T follicular helper cell (primary cell): ENCODE measurements at regions not wholly inside any gene's neighbourhood (a gene's known extent, or its start where the extent isn't known, plus 50 kb on each side); places are given as distances from the start of the nearest gene placed in this dataset.
A peak's percentile ranks its signal among the peaks of the same experiment; 100 is the strongest.

Experiments
- DNase-seq: peaks from one replicate; pipeline ENCODE4 v3.0.0-alpha.2; 2020; ENCODE audit warnings: low read depth

- no peak for DNase-seq
Measured at GRCh38 chr3:72460205-72461174, 387.8 kb downstream of the SHQ1 start.

- no peak for DNase-seq
Measured at GRCh38 chr3:72459588-72459987, 388.7 kb downstream of the SHQ1 start.

GRCh38 chr3:72458375-72458774 is 389.9 kb downstream of the SHQ1 start:
- no peak for DNase-seq

GRCh38 chr3:72454441-72454840 is 393.8 kb downstream of the SHQ1 start:
- no peak for DNase-seq

GRCh38 chr3:72453706-72454105 is 394.5 kb downstream of the SHQ1 start:
- DNase-seq, result no peak

DNA sequence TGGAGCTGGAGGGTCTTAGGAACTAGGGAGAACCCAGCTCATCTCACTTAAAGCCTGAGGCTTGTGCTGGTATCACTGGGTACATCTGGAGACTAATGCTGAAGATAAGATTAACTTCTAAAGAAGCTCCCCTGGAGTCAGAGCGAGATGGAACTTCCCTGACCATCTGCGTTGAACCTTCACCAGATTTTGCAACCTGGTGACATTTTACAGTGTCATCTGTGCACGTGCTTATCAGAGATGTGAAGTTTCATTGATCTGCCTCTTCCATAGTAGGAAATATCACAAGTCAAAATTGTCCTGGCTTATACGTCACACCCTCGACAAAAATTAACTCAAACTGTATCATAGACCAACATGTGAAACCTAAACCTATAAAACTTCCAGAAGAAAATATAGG is 395.5 kb downstream of the SHQ1 start:
- DNase-seq, result no peak

- no peak for DNase-seq
Measured at GRCh38 chr3:72451841-72452240, 396.4 kb downstream of the SHQ1 start.

DNA sequence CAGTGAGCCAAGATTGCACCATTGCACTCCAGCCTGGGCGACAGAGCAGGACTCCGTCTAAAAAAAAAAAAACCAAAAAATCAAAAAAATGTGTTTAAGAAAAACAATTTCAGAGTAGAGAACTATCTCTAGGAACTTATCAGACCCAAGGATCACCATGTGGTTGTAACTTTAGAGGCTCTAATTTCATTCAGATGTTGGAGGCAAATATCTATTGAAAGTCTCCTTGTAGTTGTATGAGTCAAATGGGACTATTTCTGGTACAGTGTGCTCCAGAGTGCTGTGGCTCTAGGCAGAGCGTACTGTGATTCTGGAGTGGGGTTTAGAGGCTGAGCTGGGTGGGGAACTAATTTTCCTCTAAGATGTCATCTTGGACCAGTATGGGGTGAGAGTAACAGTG is 398.7 kb downstream of the SHQ1 start:
- DNase-seq, result no peak

GRCh38 chr3:72448858-72449257 is 399.4 kb downstream of the SHQ1 start:
- DNase-seq, result no peak

DNA sequence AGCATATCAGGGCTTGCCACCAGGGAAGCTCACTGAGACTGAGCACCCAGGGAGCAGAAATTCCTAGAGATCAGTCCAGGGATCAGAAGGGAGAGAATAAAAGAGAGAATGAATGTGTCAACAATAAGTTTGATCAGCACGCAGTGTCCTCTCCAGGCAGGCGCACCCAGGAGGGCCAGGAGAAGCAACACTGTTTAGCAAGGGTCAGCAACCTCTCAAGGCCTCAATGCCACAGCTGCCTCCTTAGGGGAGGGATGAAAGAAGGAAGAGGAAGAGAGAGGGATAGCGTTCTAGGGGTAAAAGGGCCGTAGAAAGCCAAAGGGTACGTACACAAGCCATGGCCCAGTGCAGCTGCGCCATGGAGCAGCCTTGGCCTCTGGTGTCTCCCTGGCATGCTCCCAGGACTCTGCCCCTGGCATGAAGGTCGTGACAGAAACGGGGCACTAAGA is 399.8 kb downstream of the SHQ1 start:
- DNase-seq, result no peak

DNA sequence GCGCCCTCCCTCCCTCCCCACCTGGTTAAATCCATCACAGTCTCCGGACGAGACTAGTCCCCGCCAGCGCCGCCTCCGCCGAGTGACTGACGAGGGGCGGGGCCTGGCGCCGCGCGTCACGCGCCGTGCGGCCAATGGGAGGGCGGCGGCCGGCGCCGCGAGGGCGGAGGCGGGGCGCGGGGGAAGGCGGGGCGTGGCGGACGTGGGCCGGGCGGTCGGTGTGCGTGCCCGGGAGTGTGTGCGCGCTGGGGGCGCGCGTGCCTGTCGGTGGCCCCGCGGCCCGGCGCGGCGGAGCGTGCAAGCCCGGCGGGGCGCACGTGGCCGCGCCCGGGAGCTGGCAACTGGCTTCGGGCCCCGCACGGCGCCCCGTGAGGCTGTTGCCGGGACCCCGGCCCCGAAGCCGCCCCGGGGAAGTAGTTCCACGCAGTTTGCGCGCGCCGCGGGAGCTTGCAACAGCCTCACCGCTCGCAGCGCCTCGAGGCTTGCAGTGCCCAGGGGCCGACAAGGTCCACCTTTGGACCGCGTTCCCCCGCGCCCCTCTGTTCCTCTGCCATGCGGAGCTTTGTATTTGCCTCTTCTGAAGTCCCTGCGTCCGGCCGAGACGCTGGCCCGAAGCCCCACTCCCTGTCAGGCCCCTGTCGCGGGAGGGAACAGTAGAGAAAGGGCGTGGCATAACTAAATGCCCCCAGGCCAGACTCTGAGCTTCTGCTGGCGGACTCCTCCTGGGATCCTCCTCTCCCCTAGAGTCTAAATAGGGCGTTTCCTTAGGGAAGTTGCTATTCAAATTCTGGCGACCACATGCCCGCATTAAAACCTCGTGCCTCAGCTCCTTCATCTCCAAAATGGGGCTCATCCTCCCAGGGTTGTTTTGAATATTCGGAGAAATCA is 400.9 kb downstream of the SHQ1 start:
- peak; percentile 90 for DNase-seq

DNA sequence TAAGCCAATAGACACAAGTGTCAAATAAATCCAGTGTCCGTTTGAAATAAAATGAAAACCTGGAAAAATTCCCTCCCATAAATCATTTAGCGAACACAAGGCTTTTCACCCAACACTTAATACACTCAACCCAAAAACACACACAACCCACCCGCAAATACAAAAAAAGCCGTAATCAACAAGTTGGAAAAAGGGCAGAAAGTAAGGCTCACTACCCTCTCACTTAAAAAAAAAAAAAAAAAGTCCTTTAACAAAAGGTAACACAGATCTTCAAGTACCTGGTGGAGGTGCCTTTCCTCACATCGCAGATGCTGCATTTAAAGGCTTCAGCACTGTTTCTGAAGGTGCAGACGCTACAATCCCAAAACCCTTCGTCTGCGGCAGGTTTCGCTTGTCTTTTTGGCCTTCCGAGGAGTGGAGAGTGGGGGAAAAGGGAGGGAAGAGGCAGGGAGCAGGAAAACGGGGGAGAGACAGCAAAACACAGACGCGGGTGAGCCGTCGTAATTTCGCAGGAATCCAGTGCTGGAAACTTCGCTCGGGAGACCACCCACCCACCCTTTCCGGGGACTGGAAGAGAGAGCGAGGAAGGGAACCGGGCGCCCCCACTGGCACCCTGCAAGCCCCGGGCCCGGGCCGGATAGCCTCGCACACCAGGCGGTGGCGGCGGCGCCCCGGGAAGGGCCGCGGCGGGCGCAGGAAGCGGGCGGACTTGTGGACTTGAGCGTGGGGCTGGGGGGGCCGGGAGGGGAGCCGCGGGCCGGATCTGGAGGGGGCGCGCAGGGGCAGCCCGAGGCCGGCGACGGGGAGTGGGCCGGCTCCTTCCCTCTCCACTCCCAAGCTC is 401.8 kb downstream of the SHQ1 start, which contains the start of gene RYBP:
RYBP (minus strand) TSS at position 404 of the 841 bp plus-strand sequence.
- DNase-seq, result peak; percentile 15

GRCh38 chr3:72445827-72446217 is 402.4 kb downstream of the SHQ1 start:
- DNase-seq, result no peak

GRCh38 chr3:72444656-72445223 is 403.5 kb downstream of the SHQ1 start:
- no peak for DNase-seq

DNA sequence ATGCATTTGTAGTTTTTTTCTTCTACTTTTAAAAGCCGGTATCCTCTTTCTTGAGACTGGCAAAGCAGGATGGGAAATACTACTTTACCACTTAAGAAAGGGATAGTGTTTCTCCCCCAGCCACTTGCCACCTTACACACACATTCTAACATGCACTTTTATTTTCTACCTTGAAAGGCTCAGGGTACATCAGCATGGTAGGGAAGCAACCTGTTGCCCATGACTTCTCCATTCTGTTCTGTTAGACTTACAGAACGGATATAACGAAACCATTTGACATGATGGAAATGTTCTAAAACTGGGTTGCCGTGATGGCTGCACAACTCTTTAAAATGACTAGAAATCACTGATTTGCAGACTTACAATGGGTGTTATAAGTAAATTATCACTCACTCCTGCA is 405.5 kb downstream of the SHQ1 start:
- DNase-seq, result no peak

DNA sequence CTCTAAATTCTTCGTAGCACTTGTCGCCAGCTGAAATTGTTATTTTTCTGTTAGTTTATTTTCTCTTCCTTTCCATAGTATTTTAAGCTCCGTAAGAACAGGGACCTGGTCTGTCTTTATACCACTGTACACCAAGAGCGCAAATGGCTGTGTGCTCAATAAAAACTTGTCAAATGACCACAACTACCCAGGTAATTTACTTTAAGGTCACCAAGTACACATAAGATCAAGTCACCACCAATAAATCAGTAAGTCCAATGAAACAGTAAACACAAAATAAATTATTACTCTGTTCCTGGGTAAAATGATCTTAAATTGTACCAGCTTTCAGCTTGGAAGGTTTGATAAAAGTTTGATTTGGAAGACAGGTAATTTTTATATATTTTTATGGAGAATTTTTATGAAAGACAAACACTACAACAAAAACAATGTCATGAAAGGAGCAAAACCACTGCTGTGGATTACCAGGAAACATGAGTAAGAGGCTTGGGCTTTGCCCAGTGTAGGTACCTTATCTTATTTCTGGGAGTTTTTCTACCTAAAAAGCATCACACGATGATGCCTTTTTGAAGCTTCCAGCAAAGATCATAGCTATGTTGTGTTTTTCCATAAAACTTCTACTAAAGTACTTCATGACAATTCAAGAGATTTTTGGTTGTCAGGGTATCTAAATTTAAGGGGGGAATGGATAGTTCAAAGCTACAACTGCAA is 406.8 kb downstream of the SHQ1 start:
- DNase-seq, result no peak

DNA sequence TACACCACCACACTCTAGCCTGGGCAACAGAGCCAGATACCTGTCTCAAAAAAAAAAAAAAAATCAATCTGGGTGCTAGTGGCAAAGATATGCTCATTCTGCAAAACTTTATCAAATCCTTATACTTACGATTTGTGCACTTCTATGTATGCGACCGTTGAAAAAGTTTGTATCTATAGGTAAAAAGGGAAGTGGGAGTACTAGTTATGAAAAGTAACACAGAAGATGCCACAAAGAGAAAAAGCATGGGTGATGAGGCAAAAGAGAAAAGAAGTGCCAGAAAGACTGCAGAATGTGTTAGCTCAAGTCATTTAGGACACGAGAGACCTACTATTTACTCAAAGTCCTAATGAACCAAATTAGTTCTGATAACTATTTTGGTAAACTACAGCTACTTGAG is 407.8 kb downstream of the SHQ1 start:
- DNase-seq, result no peak

DNA sequence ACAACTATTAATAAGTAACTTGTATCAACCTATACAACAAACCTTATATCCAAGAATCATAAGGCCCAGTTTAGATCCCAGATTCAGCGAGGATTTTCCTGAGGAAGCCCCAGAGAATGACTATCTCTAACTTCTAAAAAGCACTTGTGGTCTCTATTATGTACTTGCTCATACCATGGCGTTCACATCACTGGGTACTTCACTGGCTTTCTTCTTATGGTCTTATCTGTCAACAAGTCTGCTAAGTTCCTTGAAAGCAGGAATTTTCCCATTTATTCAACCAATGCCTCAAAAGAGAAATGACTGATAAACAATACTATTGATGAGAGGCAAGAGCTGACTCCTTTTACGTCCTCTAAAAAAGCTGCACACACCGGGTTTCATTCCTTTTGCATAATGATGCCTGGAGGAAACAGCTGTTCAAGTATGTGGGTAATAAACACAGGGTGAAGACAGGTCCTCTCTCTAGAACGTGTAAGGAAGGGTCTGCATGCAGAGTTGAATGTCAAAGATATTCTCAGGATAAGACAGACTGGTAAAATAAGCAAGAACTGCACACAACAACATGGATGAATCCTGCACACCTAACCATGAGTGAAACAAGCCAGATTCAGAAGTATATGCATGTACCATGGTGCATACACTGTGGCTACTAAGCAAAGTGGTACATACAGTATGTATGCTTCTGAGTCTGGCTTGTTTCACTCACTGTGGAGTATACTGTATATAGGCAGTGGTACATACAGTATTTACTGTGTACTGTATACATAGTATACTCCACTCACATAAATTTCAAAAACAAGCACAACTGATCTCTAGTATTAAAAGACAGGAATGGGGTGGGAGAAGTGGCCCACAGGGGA is 408.7 kb downstream of the SHQ1 start:
- no peak for DNase-seq

DNA sequence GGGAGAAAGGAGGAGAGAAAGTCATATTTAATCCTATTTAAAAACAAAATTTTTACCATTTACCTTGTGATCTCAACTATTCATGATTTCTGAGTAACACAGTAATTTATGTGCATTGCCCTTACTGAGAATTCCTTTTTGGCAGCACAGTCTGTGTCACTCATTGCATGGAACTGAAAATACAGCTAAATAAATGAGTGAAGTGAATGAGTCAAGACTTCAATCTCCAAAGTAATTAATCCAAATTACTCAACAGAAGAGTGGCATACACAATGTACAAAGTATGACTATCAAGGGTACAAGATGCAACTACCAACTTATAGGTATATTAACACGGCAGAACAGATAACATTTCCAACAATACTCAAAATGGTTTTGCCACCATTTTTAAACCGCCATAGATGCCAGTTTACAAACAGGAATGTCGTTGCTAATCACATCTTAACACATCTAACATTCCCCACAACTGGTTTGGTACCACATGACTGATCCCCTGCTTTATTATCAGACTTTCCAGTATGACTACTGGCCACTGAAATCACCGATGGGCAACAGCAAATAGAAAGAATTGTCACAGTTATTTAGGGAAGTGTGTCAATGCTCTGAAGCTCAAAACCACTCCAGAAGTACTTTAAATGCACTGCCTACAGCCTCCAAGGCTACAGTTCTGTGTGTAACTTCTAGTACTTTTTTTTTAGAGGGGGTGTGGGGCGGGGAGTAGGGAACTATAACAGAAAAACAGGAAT is 410.4 kb downstream of the SHQ1 start:
- DNase-seq, result no peak
